ENCODE measurements at regions not wholly inside any gene's neighbourhood (a gene's known extent, or its start where the extent isn't known, plus 50 kb on each side); places are given as distances from the start of the nearest gene placed in this dataset.
"Not testable (repeated sequence)": the region's sequence is repeated elsewhere in the genome, so short reads cannot be mapped to it uniquely, and the experiment has no call there.

DNA sequence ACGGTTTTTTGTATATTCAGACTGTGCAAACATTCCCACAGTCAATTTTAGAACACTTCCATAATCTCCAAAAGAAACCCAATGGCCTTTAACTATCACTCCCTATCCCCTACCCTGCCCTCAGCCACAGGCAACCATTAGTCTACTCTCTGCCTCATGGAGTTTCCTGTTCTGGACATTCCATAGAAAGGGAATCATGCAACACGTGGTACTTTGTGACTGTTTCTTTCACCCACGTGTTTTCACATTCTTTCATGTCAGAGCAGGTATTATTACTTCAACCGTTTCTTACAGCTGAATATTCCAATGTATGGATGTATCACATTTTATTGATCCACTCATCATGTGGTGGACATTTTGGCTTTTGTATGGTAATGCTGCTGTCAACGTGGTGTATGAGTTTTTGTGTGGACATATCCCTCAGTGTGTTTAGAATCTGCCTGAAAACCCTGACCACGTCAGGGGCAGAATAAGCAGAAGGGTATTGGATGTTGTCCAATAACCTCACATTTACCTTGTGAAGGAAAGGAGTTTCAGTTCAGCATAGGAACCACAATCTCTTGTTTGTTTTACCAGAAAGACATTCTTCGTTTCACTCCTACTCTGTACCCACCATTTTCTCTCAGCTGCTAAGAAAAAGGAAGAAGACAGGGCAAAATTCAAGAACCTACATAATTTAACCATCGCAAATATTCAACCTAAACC, 107.5 kb upstream of the DYRK2 start:
- no peaks in the 10 kb centered on the region for H3K27me3 Mint-ChIP-seq
- H3K4me3 Mint-ChIP-seq: no peak overlapping the region
- DNase-seq: no peak
- peaks cover 22% of the 10 kb centered on the region for H3K4me1 Mint-ChIP-seq
- no peaks in the 10 kb centered on the region for H3K9me3 Mint-ChIP-seq
- no peaks in the 10 kb centered on the region for H3K36me3 Mint-ChIP-seq
- H3K27ac Mint-ChIP-seq: peak overlapping the region; percentile 2

DNA sequence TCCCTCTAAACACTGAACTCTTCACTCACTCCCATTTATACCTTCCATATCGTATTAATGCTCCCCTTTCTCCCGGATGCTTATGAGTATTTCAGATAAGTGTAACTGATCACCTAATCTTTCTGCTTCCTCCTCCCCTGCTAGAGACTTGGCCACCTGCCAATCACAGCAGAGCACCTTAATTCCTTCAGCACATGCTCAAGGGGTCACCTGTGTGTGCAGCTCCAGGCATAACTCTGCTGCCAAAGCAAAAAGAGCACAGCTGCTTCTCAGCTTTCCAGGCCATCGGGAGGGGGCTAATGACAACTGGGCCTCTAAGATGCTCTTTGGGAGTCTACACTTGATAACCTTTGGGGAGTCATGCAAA, 106.9 kb upstream of the DYRK2 start:
- DNase-seq: no peak
- H3K27me3 Mint-ChIP-seq: no peaks in the 10 kb centered on the region
- peaks cover 22% of the 10 kb centered on the region for H3K4me1 Mint-ChIP-seq
- H3K4me3 Mint-ChIP-seq: no peak overlapping the region
- no peaks in the 10 kb centered on the region for H3K9me3 Mint-ChIP-seq
- no peaks in the 10 kb centered on the region for H3K36me3 Mint-ChIP-seq
- H3K27ac Mint-ChIP-seq: peak overlapping the region; percentile 2

DNA sequence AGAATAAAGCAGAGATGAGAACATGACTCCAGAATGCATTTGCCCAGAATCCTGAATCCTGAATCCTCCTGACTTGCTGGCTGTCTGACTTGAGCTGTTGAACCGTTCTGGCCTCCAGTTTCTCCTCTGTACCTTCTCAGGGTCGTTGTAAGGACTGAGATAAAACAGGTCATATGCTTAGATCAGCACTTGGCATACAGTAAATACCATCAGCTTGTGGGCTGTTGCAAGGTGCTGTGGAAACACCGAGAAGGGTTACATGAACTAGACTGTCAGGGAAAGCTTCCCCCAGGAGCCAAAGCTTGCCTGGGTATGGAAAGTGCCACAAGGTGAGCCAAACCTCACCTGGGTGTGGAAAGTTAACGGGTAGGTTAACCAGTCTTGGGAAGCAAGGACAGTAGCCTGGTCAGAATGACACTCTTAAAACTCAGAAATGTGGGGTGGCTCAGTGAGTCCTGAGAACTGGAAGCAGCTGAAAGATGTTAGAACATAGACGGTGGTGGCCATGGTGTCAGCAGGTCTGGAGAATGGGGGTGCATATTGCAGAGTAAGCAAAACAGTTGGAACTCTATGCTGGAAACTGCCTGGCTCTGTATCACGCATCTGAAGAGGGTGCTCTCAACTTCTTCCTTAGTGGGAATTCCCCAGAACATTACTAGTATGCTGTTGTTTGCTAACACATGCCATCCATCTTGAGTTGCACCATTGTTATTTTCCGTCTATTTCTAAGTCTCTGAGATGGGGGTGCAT, 105.3 kb upstream of the DYRK2 start:
- Mint-ChIP-seq H3K36me3 (no peaks in the 10 kb centered on the region), H3K4me3 (no peak overlapping the region), H3K4me1 (peaks cover 22% of the 10 kb centered on the region), H3K27me3 (no peaks in the 10 kb centered on the region), H3K9me3 (no peaks in the 10 kb centered on the region), H3K27ac (no peak overlapping the region)
- no peak for DNase-seq

DNA sequence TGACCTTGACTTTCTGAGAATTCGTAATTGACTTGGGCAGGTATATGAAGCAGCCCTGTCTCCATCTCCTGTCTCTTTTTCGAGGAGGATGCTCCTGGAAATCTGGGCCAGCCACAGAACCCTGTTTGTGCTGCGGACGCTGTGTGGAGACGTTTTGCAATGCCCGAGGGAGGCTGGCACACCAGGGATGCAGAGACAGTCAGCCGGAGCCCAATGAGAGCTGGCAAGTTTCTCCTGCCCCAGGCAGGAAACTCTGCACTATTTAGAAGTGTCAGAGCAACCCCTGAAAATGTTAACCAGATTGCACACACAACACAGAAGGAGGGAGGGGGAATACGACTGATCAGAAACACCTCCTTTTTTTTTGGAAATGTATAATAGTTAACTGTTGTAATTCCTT, 103.2 kb upstream of the DYRK2 start:
- H3K27ac Mint-ChIP-seq: no peak overlapping the region
- no peak for DNase-seq
- H3K4me3 Mint-ChIP-seq: no peak overlapping the region
- no peaks in the 10 kb centered on the region for H3K9me3 Mint-ChIP-seq
- H3K27me3 Mint-ChIP-seq: no peaks in the 10 kb centered on the region
- H3K4me1 Mint-ChIP-seq: peaks cover 19% of the 10 kb centered on the region
- H3K36me3 Mint-ChIP-seq: no peaks in the 10 kb centered on the region

DNA sequence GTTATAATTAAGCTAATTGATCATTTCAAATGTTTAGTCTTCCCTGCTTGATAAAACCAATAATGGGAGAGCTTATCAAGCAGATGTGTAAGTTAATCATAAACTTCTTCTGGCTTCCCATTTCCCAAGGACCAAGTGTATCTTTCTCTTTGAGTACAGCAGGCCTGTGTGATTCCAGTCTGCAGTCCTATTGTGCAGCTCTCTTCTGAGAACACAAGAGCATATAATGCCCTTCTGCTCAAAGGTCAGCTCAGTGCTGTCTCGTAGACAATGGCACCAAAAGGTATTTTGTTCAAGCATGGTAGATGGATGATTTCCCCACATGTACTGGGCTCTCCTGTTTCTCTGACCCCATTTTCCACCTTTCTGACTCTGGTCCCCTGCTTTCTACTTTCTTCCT, 101.8 kb upstream of the DYRK2 start:
- H3K27me3 Mint-ChIP-seq: no peaks in the 10 kb centered on the region
- no peak for DNase-seq
- H3K4me3 Mint-ChIP-seq: no peak overlapping the region
- H3K4me1 Mint-ChIP-seq: peaks cover 10% of the 10 kb centered on the region
- peaks cover 9% of the 10 kb centered on the region for H3K9me3 Mint-ChIP-seq
- H3K36me3 Mint-ChIP-seq: peaks cover 2% of the 10 kb centered on the region
- no peak overlapping the region for H3K27ac Mint-ChIP-seq

DNA sequence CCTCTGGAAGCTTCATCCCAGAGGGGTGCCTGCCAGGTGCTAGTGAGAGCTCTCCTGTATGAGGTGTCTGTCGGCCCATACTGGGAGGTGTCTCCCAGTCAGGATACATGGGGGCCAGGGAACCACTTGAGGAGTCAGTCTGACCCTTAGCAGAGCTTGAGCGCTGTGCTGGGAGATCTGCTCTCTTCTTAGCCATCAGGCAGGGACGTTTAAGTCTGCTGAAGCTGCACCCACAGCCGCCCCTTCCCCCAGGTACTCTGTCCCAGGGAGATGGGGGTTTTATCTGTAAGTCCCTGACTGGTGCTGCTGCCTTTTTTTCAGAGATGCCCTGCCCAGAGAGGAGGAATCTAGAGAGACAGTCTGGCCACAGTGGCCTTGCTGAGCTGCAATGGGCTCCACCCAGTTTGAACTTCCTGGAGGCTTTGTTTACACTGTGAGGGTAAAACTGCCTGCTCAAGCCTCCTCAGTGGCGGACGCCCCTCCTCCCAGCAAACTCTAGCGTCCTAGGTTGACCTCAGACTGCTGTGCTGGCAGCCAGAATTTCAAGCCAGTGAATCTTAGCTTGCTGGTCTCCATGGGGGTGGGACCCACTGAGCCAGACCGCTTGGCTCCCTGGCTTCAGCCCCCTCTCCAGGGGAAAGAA, 93.3 kb upstream of the DYRK2 start:
- Mint-ChIP-seq H3K4me1 (peaks cover 11% of the 10 kb centered on the region), H3K9me3 (peaks cover 17% of the 10 kb centered on the region)
- not testable (repeated sequence) for H3K27ac Mint-ChIP-seq, H3K36me3 Mint-ChIP-seq, DNase-seq, H3K4me3 Mint-ChIP-seq, H3K27me3 Mint-ChIP-seq

DNA sequence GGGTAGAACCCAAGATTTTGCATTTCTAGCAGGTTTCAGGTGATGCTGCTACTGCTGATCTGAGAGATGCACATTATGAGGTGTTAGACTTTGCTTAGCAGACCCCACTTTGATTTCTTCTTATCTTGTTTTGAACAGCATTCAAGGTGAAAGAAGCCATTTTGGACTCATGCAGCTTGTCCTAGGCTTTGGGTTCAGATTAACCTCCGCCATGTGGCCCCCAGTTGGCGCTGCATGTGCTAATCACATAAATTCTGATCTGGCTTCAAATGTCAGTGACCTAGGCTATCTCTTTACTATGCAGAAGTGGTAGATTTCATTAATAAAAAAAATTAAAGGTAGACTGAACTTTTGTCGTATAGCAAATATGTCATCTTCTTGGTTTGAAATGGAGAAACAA, 89.8 kb upstream of the DYRK2 start:
- Mint-ChIP-seq H3K9me3 (peaks cover 16% of the 10 kb centered on the region), H3K36me3 (peaks cover 7% of the 10 kb centered on the region), H3K4me3 (no peak overlapping the region), H3K27me3 (no peaks in the 10 kb centered on the region), H3K27ac (no peak overlapping the region), H3K4me1 (peaks cover 11% of the 10 kb centered on the region)
- DNase-seq: no peak

DNA sequence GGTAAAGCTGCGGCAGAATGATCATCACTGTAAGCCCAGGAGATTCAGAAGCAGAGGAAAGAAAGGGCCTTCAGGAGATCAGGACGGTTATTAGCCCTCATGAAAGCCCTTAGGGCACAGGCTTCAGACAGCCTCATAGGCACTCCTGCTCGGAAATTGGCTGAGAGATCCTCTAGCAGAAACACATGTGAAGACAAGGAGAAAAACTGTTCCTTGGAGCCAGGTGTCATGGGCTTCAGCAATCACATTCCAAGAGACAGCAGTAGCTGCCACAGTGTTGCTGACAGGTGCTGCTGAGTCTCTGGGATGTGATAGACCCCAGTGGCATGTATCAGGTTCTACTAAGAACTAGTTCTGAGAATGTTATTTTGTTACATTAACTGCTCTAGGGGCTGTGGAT, 88.8 kb upstream of the DYRK2 start:
- peaks cover 7% of the 10 kb centered on the region for H3K36me3 Mint-ChIP-seq
- no peaks in the 10 kb centered on the region for H3K27me3 Mint-ChIP-seq

DNA sequence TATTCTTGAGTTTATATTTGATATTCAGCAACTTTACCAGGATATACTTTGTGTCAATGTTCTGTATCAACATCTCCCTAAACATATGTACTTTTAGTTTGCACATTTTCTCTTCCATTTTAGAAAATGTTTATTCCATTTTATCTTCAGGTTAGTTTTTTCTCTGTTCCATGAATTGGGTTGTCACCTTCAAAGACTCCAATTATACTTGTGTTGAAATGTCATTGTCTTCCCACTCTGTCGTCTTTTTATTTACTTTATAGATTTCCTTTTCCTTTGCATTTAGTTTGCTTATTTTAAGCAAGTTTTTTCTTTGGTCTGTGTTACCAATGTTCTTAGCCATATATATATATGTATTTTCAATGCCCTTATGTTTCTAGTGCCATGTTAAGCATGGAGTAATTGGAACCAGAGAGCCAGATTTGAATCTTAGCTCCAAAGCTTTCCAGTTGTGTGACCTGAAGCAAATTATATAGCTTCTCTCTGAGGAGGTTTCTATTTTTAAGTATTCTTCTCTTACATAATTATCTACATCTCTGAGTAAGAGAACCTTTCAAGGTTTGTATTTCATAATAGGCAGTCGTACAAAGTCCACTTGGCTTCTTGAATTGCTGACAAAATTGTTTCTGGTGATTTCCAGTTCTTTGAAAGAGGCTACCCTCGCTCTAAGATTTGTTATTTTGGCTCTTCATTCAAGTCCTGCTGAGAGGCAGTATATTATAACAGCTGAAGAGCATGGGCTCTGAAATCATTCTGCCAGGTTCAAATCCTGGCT, 85.8 kb upstream of the DYRK2 start:
- Mint-ChIP-seq H3K27me3 (no peaks in the 10 kb centered on the region), H3K4me3 (no peak overlapping the region), H3K27ac (no peak overlapping the region), H3K4me1 (no peaks in the 10 kb centered on the region), H3K9me3 (peaks cover 17% of the 10 kb centered on the region), H3K36me3 (peaks cover 9% of the 10 kb centered on the region)
- DNase-seq: no peak

More for the DNA sequence above, 88.8 kb upstream of the DYRK2 start:
- DNase-seq: no peak
- Mint-ChIP-seq H3K9me3 (peaks cover 15% of the 10 kb centered on the region), H3K4me3 (no peak overlapping the region), H3K4me1 (peaks cover 10% of the 10 kb centered on the region), H3K27ac (no peak overlapping the region)

DNA sequence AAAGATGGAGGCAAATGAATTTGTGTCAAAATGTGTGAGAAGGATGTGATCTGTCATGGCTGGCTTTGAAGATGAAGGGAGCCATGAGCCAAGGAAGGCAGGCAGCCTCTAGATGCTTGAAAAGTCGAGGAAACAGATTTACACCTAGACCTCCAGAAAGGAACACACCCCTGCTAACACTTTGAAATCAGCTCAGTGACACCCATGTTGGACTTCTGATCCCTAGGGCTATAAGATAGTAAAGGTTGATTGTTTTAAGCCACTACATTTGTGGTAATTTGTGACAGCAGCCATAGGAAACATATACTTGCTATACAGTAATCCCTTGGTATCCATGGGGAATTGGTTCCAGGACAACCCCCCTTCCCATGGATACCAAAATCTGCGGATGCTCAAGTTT, 80.5 kb upstream of the DYRK2 start:
- Mint-ChIP-seq H3K27me3 (no peaks in the 10 kb centered on the region), H3K27ac (no peak overlapping the region), H3K9me3 (peaks cover 6% of the 10 kb centered on the region), H3K36me3 (peaks cover 2% of the 10 kb centered on the region), H3K4me3 (no peak overlapping the region), H3K4me1 (no peaks in the 10 kb centered on the region)
- DNase-seq: no peak

DNA sequence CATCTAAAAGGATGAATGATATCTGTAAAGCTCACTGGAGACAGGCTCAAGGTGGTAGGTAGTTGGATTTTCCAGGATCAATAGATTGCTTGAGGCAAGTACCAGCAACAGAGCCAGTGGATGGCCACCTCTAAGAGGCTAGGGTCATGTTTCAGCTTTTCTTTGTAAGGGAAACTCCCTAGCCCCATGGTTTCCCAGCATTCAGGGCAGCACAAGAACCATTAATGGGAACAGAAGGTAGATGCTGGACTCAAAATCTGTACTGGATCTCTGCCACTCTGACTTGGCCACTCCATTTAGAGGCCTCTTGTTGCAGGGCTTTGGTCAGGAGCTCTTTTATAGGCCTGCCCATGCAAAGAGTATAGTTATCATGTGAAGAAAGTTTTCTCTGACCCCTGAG, 76.1 kb upstream of the DYRK2 start:
- H3K4me1 Mint-ChIP-seq: peaks cover under 1% of the 10 kb centered on the region
- H3K4me3 Mint-ChIP-seq: no peak overlapping the region
- H3K36me3 Mint-ChIP-seq: no peaks in the 10 kb centered on the region
- H3K27ac Mint-ChIP-seq: no peak overlapping the region
- H3K9me3 Mint-ChIP-seq: no peaks in the 10 kb centered on the region
- no peaks in the 10 kb centered on the region for H3K27me3 Mint-ChIP-seq
- no peak for DNase-seq

DNA sequence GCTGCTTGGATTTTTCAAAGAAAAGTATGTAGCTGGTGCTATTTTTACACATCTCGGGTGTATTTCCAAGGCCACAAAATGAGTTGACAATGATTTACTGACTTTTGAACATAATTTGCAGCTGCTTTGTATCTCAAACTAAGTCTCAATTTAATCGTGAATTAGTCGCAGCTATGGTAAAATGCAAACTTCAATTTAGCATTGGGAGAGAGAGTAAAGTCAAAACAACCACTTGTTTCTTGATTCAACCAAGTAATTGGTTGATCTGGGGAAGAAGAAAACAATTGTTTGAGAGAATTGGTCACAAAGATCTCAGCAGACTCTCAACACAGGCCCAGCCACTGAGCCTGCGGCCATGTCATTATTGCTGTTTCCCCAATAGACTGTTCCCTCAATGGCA, 75.0 kb upstream of the DYRK2 start:
- peaks cover 9% of the 10 kb centered on the region for H3K4me1 Mint-ChIP-seq
- H3K36me3 Mint-ChIP-seq: no peaks in the 10 kb centered on the region
- H3K4me3 Mint-ChIP-seq: no peak overlapping the region
- no peak overlapping the region for H3K27ac Mint-ChIP-seq
- no peak for DNase-seq
- no peaks in the 10 kb centered on the region for H3K27me3 Mint-ChIP-seq
- peaks cover 3% of the 10 kb centered on the region for H3K9me3 Mint-ChIP-seq

DNA sequence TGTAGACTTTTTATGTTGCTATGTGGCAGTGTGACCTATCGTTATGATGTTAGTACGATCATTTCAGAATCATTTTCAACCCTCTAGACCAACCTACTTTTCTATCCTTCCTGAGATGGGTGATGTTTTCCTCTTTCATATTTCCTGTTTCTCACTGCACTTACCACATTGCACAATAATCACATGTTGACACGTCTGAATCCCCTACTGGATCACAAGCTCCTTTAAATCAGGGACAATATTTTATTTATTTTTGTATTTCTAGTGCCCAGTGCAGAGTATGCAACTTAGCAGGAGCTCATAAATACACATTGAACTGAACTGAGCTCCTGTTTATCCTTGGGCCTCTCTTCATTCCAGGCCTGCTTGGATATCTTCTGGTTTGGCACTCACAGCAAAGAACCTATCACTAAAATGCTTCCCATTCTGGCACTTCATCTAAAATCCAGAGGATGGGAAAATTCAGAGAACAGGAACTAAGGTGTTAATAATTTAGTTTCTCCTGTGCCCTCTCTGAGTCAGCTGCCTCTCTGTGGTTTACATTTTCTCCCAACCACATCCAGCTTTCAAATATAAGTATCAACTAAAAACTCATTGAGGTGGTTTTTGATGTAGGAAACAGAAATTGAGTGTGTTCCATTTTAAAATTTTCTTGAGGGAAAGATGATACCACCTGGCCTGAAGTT, 69.4 kb upstream of the DYRK2 start:
- Mint-ChIP-seq H3K27me3 (no peaks in the 10 kb centered on the region), H3K27ac (peak overlapping the region; percentile 77), H3K36me3 (peaks cover 5% of the 10 kb centered on the region), H3K4me1 (peaks cover 41% of the 10 kb centered on the region), H3K4me3 (no peak overlapping the region), H3K9me3 (peaks cover 5% of the 10 kb centered on the region)
- DNase-seq: no peak

DNA sequence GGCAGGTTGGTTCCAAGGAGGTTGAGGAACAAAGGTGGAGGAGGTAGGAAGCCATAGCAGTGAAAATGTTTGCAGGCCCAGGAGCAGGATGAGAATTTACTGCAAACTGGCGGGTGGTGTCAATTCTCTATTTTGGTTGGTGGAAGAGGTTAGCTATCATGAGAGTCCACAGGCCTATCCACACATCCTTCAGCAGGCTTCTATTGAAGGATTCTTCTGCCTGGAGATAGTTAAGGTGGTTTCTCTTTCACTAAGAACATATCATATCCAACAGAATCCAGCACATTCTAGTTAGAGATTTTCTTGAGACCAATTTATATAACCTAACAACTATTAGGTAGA, 68.9 kb upstream of the DYRK2 start:
- Mint-ChIP-seq H3K9me3 (peaks cover 5% of the 10 kb centered on the region), H3K27ac (peak overlapping the region; percentile 77), H3K4me3 (no peak overlapping the region), H3K4me1 (peaks cover 42% of the 10 kb centered on the region), H3K36me3 (peaks cover 5% of the 10 kb centered on the region), H3K27me3 (no peaks in the 10 kb centered on the region)
- DNase-seq: no peak
